GM21737 (cell line): ENCODE measurements at regions not wholly inside any gene's neighbourhood (a gene's known extent, or its start where the extent isn't known, plus 50 kb on each side); places are given as distances from the start of the nearest gene placed in this dataset.

Source experiments
- ATAC-seq: cut with Tn5 transposase; IDR thresholded peaks from one replicate; pipeline ENCODE4 v1.9.1; 2021; ENCODE audit warnings: mild to moderate bottlenecking, moderate library complexity; ENCODE audit not compliant: unreplicated experiment

DNA sequence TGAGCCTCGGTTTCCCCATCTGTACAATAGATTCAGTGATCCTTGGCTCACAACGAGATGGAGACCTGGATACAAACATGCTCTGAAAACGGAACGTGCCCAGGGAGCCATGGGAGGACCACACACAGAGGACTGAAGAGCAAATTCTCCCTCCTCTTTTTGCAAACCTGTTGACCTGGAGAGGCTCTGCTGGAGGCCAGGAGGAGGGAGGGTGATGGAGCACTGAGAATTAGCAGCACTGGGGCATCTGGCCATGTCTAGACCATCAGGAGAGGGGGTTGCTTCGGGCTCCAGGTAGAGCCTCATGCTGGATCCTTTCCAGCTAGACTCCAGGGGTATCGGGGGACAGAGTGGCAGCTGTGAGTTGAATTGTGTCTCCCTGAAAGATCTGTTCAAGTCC, 97.4 kb upstream of the GPR26 start:
- ATAC-seq = no peak

DNA sequence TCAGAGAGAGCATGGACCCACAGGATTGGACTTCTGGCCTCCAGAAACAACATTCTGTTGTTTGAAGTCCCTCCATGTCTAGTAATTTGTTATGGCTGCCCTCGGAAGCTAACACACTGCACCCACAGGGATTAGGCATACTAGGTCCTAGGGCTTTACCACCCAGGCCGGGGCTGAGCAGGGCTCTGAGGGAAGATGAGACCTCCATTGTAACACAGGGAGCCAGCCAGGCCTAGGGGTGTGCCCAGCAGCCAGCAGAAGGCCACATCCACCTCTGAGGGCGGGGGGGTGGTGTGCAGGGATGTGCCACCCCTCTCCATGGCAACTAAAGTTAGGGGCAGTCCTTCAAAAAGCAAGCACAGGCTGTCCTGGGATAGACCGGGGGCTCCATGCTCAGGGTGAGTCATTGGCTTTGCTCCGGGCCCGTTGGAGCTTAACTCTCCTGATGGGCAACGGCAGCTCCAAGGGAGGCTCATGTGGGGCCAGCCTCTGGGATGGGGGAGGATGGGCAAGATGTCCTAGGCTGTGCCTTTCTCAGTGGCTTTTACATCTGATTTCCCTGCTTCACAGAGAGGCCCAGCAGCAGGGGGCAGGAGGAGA, 96.6 kb upstream of the GPR26 start:
- no peak for ATAC-seq

DNA sequence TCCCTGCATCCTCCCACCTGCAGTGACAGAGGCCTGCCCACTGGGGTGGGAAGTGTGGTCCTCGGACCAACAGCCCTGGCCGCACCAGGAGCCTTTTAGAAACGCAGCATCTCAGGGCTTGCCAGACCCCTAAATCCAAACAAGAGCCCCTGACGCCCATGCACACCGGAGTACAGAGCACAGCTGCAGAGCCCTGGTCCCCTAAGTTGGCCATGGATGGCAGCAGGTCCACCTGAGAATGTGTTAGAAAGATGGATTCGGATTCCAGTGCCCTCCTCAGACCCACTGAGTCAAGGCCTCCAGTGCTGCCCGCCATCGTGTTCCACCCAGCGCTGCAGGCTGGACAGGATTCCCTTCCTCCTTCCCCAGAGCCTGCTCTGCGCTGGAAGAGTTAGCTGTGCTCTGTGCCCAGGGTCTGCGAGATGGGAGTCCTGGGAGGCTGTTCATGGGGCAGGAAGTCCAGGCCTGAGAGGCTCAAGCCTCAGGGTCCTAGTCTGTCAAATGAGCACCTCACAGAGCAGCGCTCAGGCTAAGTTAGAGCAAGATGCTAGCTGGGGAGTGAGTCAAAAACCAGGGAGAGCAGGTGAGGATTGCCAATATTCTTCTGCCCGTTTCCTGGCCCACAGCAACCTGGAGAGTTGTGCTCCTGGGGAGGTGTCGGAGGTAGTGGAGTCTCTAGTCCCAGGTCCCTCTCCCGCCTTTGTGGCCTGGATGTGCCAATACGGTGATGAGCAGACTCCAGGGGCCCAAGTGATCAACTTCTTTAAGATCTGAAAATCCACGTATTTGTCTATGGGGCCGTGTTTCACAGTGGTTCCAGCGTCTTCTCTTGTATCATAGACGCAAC, 95.9 kb upstream of the GPR26 start:
- ATAC-seq = no peak

DNA sequence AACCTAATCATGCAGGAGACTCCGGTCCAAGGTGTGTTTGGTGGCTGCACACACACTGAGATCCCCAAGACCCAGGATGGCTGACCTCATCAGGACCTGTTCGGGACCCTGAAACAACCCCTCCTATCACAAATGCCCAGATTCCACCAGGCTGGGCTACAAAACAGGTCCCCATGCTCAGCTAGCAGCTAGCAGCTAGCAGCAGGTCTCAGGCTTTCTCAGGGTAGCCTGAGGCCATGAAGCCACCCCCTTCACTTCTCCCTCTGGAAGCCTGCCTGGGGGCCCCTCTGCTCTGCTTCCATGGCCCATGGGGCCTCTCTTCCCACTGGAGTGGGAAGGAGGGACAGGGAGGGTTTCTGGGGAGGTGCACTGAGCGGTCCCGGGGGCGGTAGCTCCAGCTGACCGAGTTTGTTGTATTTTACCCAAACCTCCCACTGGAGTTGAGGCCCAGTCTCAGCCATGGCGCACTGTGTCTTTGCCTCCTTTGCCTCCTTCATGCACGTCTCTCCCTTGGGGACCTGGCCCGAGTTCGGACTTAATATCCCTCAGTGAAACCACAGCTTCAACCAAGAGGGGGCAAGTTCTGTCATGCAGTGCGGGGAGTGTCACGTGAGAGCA, 95.1 kb upstream of the GPR26 start:
- ATAC-seq = no peak

DNA sequence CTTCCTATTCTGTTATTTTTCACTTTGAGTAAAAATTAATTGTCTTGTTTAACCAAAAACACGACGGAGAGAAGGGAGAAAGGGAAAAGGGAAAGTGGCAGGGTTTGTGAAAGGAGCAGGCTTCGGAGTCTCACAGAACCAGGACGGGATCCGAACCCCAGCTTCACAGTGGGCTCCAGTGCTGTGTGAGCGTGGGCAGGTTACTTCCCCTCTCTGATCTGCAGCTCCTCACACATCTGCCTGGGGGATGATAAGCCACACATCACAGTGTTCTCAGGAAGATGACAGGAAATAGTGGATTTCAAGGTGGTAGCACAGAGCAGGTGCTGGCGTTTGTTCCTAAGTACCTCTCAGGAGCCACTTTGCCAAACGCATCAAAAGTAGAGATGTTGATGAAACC, 94.2 kb upstream of the GPR26 start:
- ATAC-seq = no peak

DNA sequence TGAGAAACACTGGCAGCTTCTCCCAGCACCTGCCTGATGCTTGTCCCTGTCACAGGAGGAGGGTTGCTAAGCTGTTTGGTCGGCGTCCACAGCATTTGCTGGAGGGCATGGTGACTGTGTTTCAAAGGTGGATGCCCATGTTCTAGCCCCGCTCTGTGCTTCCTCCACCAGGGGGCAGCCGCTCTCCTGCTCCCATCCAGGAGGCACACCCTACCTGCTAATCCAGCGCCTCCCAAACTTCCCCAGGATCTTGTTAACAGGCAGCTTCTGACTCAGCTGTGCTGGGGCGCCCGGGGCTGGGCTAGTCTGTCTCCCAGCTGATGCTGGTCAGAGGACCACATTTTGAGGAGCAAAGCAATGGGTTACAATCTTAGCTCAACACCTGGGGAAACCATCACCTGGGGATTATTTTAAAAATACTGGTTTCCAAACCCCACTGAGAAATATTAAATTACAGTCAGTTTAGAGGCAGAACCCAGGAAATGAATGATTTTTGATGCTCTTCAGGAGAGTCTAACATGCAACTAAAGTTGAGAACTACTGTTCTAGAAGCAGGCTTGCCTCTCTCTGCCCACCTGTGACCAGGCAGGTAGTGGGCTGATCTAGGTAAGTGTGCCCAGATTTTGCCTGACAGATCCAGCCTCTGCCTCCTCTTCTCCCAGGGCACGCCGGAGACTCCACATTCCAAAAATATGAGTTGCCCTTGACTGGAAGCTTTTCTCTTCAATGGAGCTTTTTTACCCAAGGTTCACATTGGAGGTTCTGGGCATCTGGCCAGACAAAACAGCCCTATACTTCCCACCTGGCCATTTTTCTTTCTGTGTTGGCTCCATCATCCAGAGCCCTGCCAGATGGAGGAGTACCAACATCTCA, 92.7 kb upstream of the GPR26 start:
- no peak for ATAC-seq

DNA sequence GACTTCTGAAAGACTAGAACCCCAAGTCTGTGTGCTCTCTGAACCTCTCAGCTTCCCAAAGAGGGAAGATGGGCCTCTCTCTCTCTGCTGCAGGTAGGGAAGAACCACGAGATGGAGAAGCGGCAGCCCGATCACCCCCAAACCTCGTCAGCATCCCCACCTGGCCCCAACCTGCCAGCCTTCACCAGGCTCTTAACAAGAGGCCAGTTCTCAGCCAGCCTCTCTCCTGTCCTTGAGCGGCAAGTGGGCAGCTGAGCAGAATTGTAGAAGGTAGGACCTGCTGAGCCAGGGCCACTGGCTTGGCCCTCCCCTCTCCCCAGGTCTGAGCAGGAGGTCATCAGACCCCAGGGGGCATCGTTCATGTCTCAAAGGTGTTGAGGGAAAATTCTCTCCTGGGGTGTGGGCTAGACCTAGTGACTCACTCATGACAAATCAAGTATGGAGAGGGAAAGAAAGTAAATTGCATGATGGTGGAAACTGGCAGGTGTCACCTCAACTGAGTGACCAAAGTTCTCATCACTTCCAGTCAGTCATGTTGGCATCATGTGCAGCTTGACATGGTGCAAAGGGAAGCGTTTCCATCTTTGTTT, 92.0 kb upstream of the GPR26 start:
- ATAC-seq = no peak

DNA sequence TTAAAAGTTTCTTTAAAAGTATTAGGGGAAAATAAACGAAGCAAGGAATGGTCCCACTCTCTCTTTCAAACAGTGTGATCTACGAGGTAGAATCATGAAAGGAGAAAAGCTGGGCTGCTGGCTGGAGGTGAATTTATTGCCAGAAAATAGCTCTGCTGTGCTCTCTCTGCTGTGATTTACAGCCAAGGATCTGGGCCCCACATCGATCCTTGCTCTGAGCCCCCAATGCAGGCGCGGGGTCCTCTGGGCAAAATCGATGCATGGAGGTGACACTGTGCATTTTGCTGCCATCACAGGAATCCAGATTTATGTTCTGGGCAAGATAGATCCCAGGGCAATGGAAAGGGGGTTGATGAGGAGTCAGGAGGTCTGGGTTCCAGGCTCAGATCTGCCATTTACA, 91.0 kb upstream of the GPR26 start:
- no peak for ATAC-seq

DNA sequence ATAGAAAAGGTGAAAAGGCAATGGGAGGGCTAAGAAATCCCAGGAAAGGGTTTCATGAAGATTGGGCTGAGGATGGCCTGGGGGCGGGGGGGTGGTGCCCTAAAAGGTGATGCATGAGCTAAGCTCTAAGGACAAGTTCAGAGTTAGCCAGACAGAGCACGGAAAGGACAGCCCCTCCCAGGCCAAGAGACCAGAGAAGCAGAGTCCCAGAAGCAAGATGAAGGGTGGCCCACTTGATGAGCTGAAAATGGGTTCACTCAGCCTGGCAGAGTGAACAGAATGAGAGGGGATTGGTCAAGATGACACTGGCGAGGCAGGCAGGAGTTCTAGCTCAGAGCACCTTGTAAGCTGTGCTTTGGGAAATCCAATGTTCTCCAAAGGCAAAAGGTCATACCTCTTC, 89.4 kb upstream of the GPR26 start:
- no peak for ATAC-seq

DNA sequence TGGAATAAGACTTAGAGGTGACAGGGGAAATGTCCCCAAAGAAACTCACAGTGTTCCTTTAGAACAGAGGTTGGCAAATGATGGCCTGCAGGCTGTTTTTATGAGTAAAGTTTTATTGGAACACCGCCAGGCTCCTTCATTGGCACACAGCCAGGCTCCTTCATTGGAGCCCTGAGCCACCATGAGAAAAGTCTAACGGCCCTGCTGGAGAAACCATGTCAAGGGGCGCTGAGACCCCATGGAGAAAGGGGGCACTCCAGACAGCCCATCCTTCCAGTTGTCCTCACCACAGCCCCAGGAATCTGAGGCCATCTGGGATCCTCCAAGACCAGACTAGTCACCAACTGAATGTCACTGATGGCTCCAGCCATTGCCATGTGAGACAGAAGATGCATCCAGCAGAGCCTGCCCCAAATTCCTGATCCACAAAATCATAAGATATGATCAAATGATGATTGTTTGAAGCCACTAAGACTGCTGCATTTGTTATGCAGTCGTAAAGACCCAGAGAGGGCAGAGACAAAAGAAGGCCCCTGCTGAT, 88.2 kb upstream of the GPR26 start:
- ATAC-seq = no peak

DNA sequence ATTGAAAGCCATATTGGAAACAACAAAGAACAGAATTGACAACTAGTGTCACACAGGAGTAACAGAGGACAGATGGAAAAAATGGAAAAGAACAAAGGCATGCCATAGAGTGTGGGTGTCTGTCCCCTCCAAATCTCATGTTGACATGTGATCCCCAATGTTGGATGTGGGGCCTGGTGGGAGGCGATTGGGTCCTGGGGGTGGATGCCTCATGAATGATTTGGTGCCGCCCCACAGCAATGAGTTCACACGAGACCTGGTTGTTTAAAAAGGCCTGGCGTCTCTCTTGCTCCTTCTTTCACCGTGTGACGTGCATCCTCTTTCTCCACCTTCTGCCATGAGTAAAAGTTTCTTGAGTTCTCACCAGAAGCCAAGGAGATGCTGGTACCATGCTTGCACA, 87.4 kb upstream of the GPR26 start:
- ATAC-seq = no peak

DNA sequence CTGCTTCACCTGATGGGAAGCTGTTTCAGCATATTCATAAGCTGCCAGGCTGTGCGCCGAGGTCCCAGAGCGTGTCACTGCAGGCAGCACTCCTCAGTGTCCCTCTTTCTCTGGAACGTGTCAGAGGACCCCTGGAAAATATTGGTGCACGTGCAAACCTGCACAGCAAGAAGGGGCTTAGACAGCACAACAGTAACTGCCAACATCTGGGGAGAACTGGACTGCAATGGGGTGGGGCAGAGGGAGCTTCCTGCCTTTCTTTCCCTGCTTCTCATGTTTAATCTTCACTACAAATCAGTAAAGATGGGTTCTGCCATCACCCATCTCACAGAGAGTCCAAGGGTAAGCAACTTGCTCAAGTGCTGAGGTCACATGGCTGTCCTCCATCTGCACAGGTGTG, 86.5 kb upstream of the GPR26 start:
- no peak for ATAC-seq

DNA sequence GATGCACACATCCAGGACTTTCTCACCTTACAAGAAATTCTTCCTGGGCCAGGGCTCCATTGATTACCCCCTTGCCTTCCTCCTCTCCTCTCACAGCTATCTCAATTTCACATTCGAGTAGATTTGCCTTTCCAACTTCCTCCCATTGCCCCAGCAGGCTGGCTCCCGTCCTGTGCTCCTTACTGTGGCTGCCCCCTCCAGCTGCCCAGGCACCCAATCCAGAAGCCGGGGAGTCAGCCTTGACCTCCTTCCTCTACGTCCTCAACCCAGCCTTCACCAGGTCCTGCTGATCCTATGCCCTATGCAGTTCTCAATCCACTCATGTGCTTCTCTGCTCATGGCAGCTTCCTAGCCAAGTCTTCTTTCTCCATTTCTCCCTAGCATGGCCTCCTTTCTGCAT, 85.7 kb upstream of the GPR26 start:
- ATAC-seq = no peak

DNA sequence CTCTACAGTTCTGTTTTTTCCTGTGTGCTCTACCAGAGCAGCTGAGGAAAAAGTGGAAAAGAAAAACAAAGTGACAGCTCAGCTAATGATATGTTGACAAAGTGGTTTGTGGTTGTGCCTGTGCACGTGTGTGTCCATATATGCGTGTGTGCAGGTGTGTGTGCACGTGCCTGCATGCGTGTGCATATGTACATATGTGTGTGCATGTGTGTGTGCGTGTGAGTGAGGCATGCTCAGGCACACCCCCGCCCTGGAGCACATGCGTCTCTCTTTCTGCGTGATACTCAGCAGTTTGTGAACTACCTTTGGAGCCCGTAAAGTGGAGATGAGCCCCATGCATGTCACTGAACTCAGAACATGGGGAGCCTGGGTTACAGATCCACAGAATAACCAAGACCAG, 84.5 kb upstream of the GPR26 start:
- no peak for ATAC-seq

DNA sequence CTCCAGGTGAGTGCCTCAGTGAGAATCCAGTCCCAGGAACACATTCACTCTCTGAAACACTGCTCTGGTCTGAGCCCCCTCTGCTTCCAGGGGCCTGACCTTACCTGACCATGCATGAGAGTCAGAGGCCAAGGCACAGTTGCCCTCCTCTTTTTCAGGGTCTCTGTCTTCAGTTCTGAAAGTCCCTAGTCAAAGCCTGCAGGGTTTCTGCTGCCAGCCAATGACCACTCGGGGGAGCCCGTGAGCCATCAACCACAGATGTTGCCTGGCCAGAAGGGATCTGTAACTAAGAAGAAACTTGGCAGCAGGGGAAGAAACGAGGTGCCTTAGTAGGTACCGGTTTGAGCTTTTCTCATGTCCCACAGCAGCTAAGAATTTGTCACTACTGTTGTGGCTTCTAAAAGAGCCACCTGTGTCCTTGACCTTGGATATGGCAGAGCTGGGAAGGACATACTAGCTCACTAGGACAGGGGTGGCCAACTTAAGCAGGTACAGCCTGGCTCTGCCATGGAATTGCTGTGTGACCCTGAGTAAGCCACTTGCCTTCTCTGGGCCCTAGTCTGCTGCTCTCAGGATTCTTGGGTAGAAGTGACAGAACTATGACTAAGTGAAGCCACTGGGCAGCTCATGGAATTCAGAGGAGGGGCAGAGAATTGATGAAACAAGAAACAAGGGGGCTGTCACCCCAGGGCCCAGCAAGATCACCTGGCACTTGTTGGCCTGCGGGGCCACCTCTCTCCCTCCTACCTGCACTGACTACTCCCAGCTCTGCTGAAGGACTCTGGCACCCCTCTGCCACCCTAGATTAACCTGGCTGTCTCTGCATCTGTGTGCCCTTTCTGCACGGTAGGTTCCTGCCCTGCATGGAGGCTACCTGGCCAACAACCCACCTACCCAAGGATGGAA, 83.8 kb upstream of the GPR26 start:
- no peak for ATAC-seq

DNA sequence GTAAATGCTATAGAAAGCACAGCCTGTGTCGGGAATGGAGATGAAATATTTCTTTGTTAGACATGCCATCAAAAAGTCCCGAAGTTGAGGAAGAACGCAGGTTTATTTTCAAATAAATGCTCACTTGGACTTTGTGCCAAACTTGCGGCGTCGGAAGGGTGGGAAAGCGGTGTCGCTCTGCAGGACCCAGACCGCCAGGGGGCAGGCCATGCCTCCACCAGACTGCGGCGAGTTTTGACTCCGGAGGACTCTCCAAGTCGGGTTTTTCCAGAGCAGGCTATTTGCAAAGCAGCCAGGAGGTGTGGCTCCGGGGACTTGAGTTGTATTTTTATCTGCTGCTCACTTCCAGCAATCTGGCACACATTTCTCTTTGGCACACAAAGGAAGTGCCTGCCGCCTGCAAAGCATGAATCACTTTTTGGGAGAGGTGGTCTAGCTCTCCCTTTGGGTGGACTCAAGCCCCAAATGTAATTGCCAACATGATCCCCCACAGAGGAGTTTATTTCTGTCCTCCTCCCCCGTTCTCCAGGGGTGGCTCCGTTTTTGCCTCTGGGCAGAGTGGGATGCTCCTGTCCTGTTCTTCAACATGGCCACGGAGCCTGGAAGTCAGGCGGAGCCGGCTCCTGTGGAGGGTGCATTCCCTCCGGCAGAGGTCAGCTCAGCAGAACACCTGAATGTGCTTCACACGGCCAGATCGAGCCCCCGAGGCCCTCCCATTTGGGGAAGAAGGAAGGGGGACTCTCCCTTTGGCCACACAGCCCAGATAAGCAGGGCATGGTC, 82.3 kb upstream of the GPR26 start:
- ATAC-seq = no peak

DNA sequence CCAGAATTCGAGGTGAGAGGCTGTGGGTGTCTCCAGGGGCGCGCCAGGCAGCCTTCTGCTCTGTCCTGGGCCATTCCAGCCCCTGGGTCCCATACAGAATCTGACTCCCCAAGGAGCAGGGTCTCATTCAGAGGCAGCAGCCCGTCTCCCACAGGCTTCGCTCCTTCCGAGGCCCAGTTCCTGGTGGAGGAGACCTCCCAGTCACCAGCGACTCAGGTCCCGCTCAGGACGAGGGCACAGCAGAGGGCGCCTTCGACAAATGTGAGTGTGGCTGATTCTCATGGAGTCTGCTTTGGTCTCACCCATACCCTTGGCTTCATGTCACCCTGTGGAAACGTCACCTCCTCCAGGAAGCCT, 81.8 kb upstream of the GPR26 start:
- no peak for ATAC-seq

DNA sequence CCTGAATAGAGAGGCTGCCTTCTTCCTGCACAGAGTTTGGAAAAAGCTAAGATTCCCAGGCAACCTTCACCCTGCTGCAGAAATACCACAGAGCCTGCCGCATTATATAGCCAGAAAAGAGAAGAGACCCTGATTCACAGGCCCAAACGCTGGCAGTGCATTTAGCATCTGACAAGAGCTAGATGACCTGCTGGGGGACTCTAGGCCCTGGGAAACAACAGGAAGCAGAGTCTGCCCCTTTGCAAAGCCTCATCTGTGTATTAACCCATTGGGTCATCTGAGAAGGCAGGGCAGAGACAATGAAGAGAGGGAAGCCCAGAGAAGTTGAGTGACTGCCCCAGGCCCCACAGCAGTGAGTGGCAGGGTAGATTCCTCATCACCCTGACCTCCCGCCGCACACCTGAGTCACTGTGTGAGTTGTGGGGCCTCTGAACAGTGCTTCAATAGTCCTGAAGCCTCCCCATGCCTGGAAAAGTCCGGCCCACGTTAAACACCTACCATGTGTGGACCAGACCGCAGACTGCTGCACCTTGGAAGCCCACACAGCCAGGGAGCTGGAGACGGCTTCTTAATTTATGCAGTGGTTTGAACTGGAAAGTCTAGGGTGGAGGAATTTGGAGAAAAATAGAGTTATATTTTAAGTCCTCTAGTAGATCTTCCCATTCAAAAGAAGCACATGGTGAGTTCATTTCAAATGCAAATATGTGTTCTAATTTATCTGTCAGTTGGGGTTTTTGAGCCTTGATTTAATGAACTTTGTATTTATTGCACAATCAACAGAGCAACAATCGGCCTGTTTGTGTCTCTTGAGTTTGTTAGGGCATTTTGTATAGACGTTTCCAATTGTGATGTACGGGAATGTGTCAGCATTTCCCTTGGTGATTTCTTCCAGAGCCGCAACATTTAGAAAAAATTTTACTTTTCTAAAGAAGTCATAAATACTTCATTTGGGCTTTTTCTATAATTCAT, 80.4 kb upstream of the GPR26 start:
- no peak for ATAC-seq
